HCT116 (cell line): ENCODE measurements at regions not wholly inside any gene's neighbourhood (a gene's known extent, or its start where the extent isn't known, plus 50 kb on each side); places are given as distances from the start of the nearest gene placed in this dataset.

ENCODE experiments used
- ATAC-seq: fragments of 200-7000 bp; cut with Tn5 transposase; 2 replicates; pipeline ENCODE4 v1.9.1; 2020; ENCODE audit warnings: mild to moderate bottlenecking, moderate library complexity
- BruUV-seq: library from RNA; stranded (reverse); fragments of 400-500 nt; replicated peaks from 2 replicates; lab custom pipeline; 2021; lab: Mats Ljungman, UMichigan
- CTCF ChIA-PET: fragments of 300-600 bp; sonication (Branson Sonifier 250); formaldehyde crosslinking; loops from one replicate; lab custom pipeline; 2021; ENCODE audit warnings: antibody characterized with exemption; lab: Charles Lee
- POLR2A ChIA-PET: fragments of 300-600, 350-600 bp; sonication (Branson Sonifier 250); formaldehyde crosslinking; loops from one replicate; lab custom pipeline; 2021; ENCODE audit warnings: antibody characterized with exemption; lab: Charles Lee
- RAD21 ChIA-PET, 2 experiments: fragments of 300-600 bp; sonication (Branson Sonifier 250); formaldehyde crosslinking; loops; one replicate each; lab custom pipeline; 2023; ENCODE audit warnings: low total read pairs in 2 of 2; ENCODE audit not compliant: uncharacterized antibody in 2 of 2, unreplicated experiment in 2 of 2, low non-redundant PET in 1 of 2; lab: Charles Lee
- DNase-seq: peaks from one replicate; pipeline ENCODE4 v3.0.0-alpha.2; 2010; ENCODE audit warnings: low read depth, low spot score
- H2AFZ ChIP-seq: fragments of 200-600 bp; shearing (Covaris generic), sonication (generic); 2 replicates; pipeline ENCODE4 v1.6.1; 2017; ENCODE audit warnings: low read depth, mixed run types, mixed read lengths, antibody characterized with exemption, low read length; ENCODE audit not compliant: poor library complexity, severe bottlenecking
- H3K27ac ChIP-seq: 2 replicates; pipeline ENCODE4 v1.5.1; 2012; ENCODE audit warnings: low read depth, low read length
- H3K27me3 ChIP-seq: fragments of 200-600 bp; sonication (generic); 2 replicates; pipeline ENCODE4 v1.6.1; 2016; ENCODE audit warnings: mixed run types, low read length, mixed read lengths; ENCODE audit not compliant: insufficient read depth
- H3K36me3 ChIP-seq, 2 experiments: fragments of 200-500 bp in 1 of 2; fragments of 200-600 bp in 1 of 2; sonication (Bioruptor generic) in 1 of 2; sonication (generic) in 1 of 2; 2 replicates each; pipeline versions ENCODE4 v1.5.1 to v1.6.1; 2014 to 2016; ENCODE audit warnings: low read length in 2 of 2, inconsistent platforms in 1 of 2, mixed read lengths in 1 of 2, mixed run types in 1 of 2; ENCODE audit not compliant: insufficient read depth in 2 of 2, control insufficient read depth in 1 of 2
- H3K4me1 ChIP-seq, 2 experiments: fragments of 200-600 bp in 1 of 2; sonication (generic) in 1 of 2; 2 replicates each; pipeline versions ENCODE4 v1.5.1 to v1.6.1; 2012 to 2017; ENCODE audit warnings: low read length in 2 of 2, inconsistent platforms in 1 of 2, mild to moderate bottlenecking in 1 of 2, mixed read lengths in 1 of 2, mixed run types in 1 of 2, moderate library complexity in 1 of 2; ENCODE audit not compliant: insufficient read depth in 2 of 2, control insufficient read depth in 1 of 2
- H3K4me2 ChIP-seq: fragments of 200-600 bp; sonication (generic); 2 replicates; pipeline ENCODE4 v1.6.1; 2017; ENCODE audit warnings: mixed run types, low read length, mixed read lengths
- H3K4me3 ChIP-seq, 2 experiments: fragments of 200-600 bp in 1 of 2; sonication (generic) in 1 of 2; replicated peaks in 1 of 2; 2 replicates each; pipeline ENCODE4 v1.5.1; 2011 to 2016; ENCODE audit warnings: low read length in 2 of 2, control low read depth in 1 of 2, low read depth in 1 of 2, mild to moderate bottlenecking in 1 of 2, mixed read lengths in 1 of 2, mixed run types in 1 of 2
- H3K79me2 ChIP-seq: fragments of 200-600 bp; sonication (generic); 2 replicates; pipeline ENCODE4 v1.6.1; 2017; ENCODE audit warnings: mild to moderate bottlenecking, mixed run types, low read length, moderate library complexity, mixed read lengths; ENCODE audit not compliant: insufficient read depth
- H3K9ac ChIP-seq: fragments of 200-600 bp; sonication (generic); 2 replicates; pipeline ENCODE4 v1.6.1; 2016; ENCODE audit warnings: low read length, mixed read lengths
- H3K9me2 ChIP-seq: fragments of 200-600 bp; sonication (generic), shearing (Covaris generic); 2 replicates; pipeline ENCODE4 v1.6.1; 2017; ENCODE audit warnings: mixed run types, mild to moderate bottlenecking, moderate library complexity; ENCODE audit not compliant: insufficient read depth
- H3K9me3 ChIP-seq, 2 experiments: fragments of 200-500 bp in 1 of 2; fragments of 200-600 bp in 1 of 2; sonication (Bioruptor generic) in 1 of 2; sonication (generic) in 1 of 2; 2 replicates each; pipeline ENCODE4 v1.6.1; 2014 to 2017; ENCODE audit warnings: low read length in 2 of 2, mixed read lengths in 2 of 2, inconsistent platforms in 1 of 2, low read depth in 1 of 2, mild to moderate bottlenecking in 1 of 2, mixed run types in 1 of 2, moderate library complexity in 1 of 2; ENCODE audit not compliant: control insufficient read depth in 1 of 2, insufficient read depth in 1 of 2
- H4K20me1 ChIP-seq: fragments of 200-600 bp; sonication (generic), shearing (Covaris generic); 2 replicates; pipeline ENCODE4 v1.6.1; 2017; ENCODE audit warnings: mixed run types, mild to moderate bottlenecking, moderate library complexity; ENCODE audit not compliant: insufficient read depth
- ATF3 ChIP-seq: IDR thresholded peaks from 2 replicates; pipeline ENCODE4 v1.6.1; 2012
- CBX3 ChIP-seq: IDR thresholded peaks from 2 replicates; pipeline ENCODE4 v1.6.1; 2012; ENCODE audit warnings: low read depth
- CTCF ChIP-seq, 3 experiments: fragments of 200-600 bp in 1 of 3; sonication (generic) in 1 of 3; IDR thresholded peaks in 2 of 3; conservative IDR thresholded peaks in 1 of 3; 2 replicates each; pipeline ENCODE4 v1.5.1; 2012 to 2017; ENCODE audit warnings: low read depth in 2 of 3, low read length in 2 of 3, antibody characterized with exemption in 1 of 3, borderline replicate concordance in 1 of 3, control low read depth in 1 of 3, mild to moderate bottlenecking in 1 of 3, mixed read lengths in 1 of 3, mixed run types in 1 of 3, moderate library complexity in 1 of 3; ENCODE audit not compliant: insufficient read depth in 1 of 3
- EGR1 ChIP-seq: IDR thresholded peaks from 2 replicates; pipeline ENCODE4 v1.6.1; 2012; ENCODE audit warnings: low read depth
- ELF1 ChIP-seq: IDR thresholded peaks from 2 replicates; pipeline ENCODE4 v1.6.1; 2012; ENCODE audit warnings: low read depth, borderline replicate concordance
- EZH2 ChIP-seq: fragments of 200-600 bp; sonication (generic); IDR thresholded peaks from 2 replicates; pipeline ENCODE4 v1.6.1; 2017; ENCODE audit warnings: antibody characterized with exemption, mixed run types
- EZH2phosphoT487 ChIP-seq: fragments of 200-600 bp; IDR thresholded peaks from 2 replicates; pipeline ENCODE4 v1.6.1; 2018; ENCODE audit warnings: antibody characterized with exemption, borderline replicate concordance
- FOSL1 ChIP-seq: IDR thresholded peaks from 2 replicates; pipeline ENCODE4 v1.6.1; 2012; ENCODE audit warnings: low read depth
- JUND ChIP-seq: IDR thresholded peaks from 2 replicates; pipeline ENCODE4 v1.6.1; 2012
- MAX ChIP-seq: IDR thresholded peaks from 2 replicates; pipeline ENCODE4 v1.6.1; 2012
- POLR2A ChIP-seq: IDR thresholded peaks from 2 replicates; pipeline ENCODE4 v1.7.0; 2011; ENCODE audit warnings: borderline replicate concordance; ENCODE audit not compliant: insufficient read depth, insufficient read length; ENCODE audit errors: extremely low read depth
- RAD21 ChIP-seq: IDR thresholded peaks from 2 replicates; pipeline ENCODE4 v1.6.1; 2012; ENCODE audit warnings: low read depth, mild to moderate bottlenecking
- SIN3A ChIP-seq: IDR thresholded peaks from 2 replicates; pipeline ENCODE4 v1.6.1; 2012; ENCODE audit warnings: low read depth
- SP1 ChIP-seq: IDR thresholded peaks from 2 replicates; pipeline ENCODE4 v1.6.1; 2012; ENCODE audit warnings: low read depth
- SRF ChIP-seq: IDR thresholded peaks from 2 replicates; pipeline ENCODE4 v1.6.1; 2012; ENCODE audit warnings: low read depth
- TCF7L2 ChIP-seq: IDR thresholded peaks from 2 replicates; pipeline ENCODE4 v1.7.0; 2011; ENCODE audit warnings: borderline replicate concordance, inconsistent platforms; ENCODE audit not compliant: insufficient read depth, insufficient read length; ENCODE audit errors: extremely low read depth
- YY1 ChIP-seq: IDR thresholded peaks from 2 replicates; pipeline ENCODE4 v1.6.1; 2011; ENCODE audit warnings: low read length, low read depth, moderate library complexity, mild to moderate bottlenecking; ENCODE audit not compliant: insufficient replicate concordance; ENCODE audit errors: extremely low read depth
- ZBTB33 ChIP-seq: IDR thresholded peaks from 2 replicates; pipeline ENCODE4 v1.6.1; 2011; ENCODE audit warnings: mild to moderate bottlenecking, low read length, moderate library complexity; ENCODE audit not compliant: insufficient replicate concordance; ENCODE audit errors: extremely low read depth
- ZFX ChIP-seq: fragments of 450-650 bp; IDR thresholded peaks from 2 replicates; pipeline ENCODE4 v1.6.1; 2017
- ZNF274 ChIP-seq: fragments of 200-500 bp; sonication (Bioruptor generic); IDR thresholded peaks from 2 replicates; pipeline ENCODE4 v1.6.1; 2014; ENCODE audit warnings: mild to moderate bottlenecking, low read depth, low read length, inconsistent platforms
- intact Hi-C: fragments of 100-400 bp; cut with micrococcal nuclease; formaldehyde crosslinking; loops from 2 replicates; pipeline ENCODE4 v1.10.0; 2022

GRCh38 chr10:30683496-30683895 is 53.9 kb upstream of the LYZL2 start:
- ChIA-PET CTCF (no interaction called here), RAD21 (no interaction called here), POLR2A (no interaction called here)
- H3K9me3 ChIP-seq, result no peaks in the 10 kb centered on the region
- TF ChIP-seq POLR2A (no peak), YY1 (no peak), ZNF274 (no peak), ELF1 (no peak), CTCF (IDR thresholded peaks at IDR 0.05 in 2 of 3, conservative IDR thresholded peaks at IDR 0.05 in 1 of 3; ENCODE audit: borderline replicate concordance in 1 of 3, insufficient read depth in 1 of 3, low read depth in 2 of 3, low read length in 2 of 3) (no peak), CBX3 (no peak), RAD21 (no peak), SP1 (no peak), EGR1 (no peak), ZFX (no peak), ATF3 (no peak), JUND (no peak), ZBTB33 (no peak), EZH2phosphoT487 (no peak), SIN3A (no peak), SRF (no peak), MAX (no peak), TCF7L2 (no peak), EZH2 (no peak), FOSL1 (no peak)
- no peak overlapping the region for H3K27ac ChIP-seq
- intact Hi-C loops, result no loop called here
- H3K79me2 ChIP-seq, result no peaks in the 10 kb centered on the region
- H3K4me1 ChIP-seq, result peaks cover 9 to 16% of the 10 kb centered on the region in 2 experiments
- H3K9ac ChIP-seq, result no peak overlapping the region
- H3K4me3 ChIP-seq, result no peak overlapping the region
- no peaks in the 10 kb centered on the region for H4K20me1 ChIP-seq
- ATAC-seq, result no peak
- H3K36me3 ChIP-seq, result no peaks in the 10 kb centered on the region
- no peak overlapping the region for H2AFZ ChIP-seq
- H3K9me2 ChIP-seq, result no peaks in the 10 kb centered on the region
- no peak for DNase-seq
- no TSS peak for BruUV-seq
- peaks cover 9% of the 10 kb centered on the region for H3K27me3 ChIP-seq
- no peak overlapping the region for H3K4me2 ChIP-seq
